ENCODE measurements at regions not wholly inside any gene's neighbourhood (a gene's known extent, or its start where the extent isn't known, plus 50 kb on each side); places are given as distances from the start of the nearest gene placed in this dataset.

- DNase-seq (ENCODE audit: low read depth in 1 of 2, low spot score in 2 of 2) (no peak), FAIRE-seq (no peak)
- Histone ChIP-seq H4K5ac (ENCODE audit: insufficient read length, low read depth, low read length) (no peak overlapping the region), H3K4me2 (ENCODE audit: insufficient read depth in 1 of 2, low read depth in 2 of 2, low read length in 2 of 2) (no peak overlapping the region), H2BK20ac (ENCODE audit: low read length) (no peak overlapping the region), H3K56ac (replicated peaks; ENCODE audit: insufficient read length, low read depth, low read length) (no peak overlapping the region), H3K23ac (ENCODE audit: insufficient read length) (no peak overlapping the region), H4K91ac (replicated peaks; ENCODE audit: insufficient read length, low read length) (no peak overlapping the region), H4K8ac (ENCODE audit: extremely low read depth, insufficient read depth, low read length) (no peak overlapping the region), H3K18ac (ENCODE audit: extremely low read depth, low read length) (no peak overlapping the region), H2AFZ (ENCODE audit: low read length) (no peak overlapping the region), H3K36me3 (ENCODE audit: control insufficient read depth in 2 of 4, insufficient read depth in 4 of 4, low read length in 3 of 4) (no peaks in the 10 kb centered on the region), H3K9me3 (ENCODE audit: insufficient read depth in 2 of 2, low read depth in 1 of 2, low read length in 1 of 2) (no peaks in the 10 kb centered on the region), H2BK12ac (ENCODE audit: low read depth, low read length) (no peak overlapping the region), H2BK15ac (ENCODE audit: low read length) (no peak overlapping the region), H3K9ac (replicated peaks in 1 of 4; ENCODE audit: extremely low read depth in 1 of 4, low read depth in 3 of 4, low read length in 3 of 4) (no peak overlapping the region), H3K4ac (replicated peaks; ENCODE audit: insufficient read length, low read depth, low read length) (no peak overlapping the region), H3K27me3 (replicated peaks in 1 of 4; ENCODE audit: control insufficient read depth in 3 of 4, extremely low read depth in 1 of 4, insufficient read depth in 3 of 4, low read length in 3 of 4) (no peaks in the 10 kb centered on the region), H3K23me2 (ENCODE audit: low read depth, low read length) (no peaks in the 10 kb centered on the region), H3K79me1 (ENCODE audit: low read depth, low read length) (no peaks in the 10 kb centered on the region), H2BK5ac (ENCODE audit: low read depth, low read length) (no peak overlapping the region), H3K4me3 (ENCODE audit: extremely low read depth in 1 of 4, insufficient read depth in 2 of 4, low read depth in 3 of 4, low read length in 4 of 4) (no peak overlapping the region), H2AK5ac (ENCODE audit: low read depth, low read length) (no peak overlapping the region), H3K79me2 (ENCODE audit: control insufficient read depth in 1 of 2, insufficient read depth in 2 of 2, low read length in 2 of 2) (no peaks in the 10 kb centered on the region), H3K14ac (ENCODE audit: insufficient read length) (no peak overlapping the region), H2BK120ac (replicated peaks; ENCODE audit: low read depth, low read length) (no peak overlapping the region), H3K27ac (ENCODE audit: low read depth, low read length) (no peak overlapping the region), H3K4me1 (replicated peaks in 1 of 4; ENCODE audit: control insufficient read depth in 3 of 4, insufficient read depth in 4 of 4, low read length in 3 of 4) (no peaks in the 10 kb centered on the region), H4K20me1 (replicated peaks in 1 of 2; ENCODE audit: control insufficient read depth in 1 of 2, insufficient read depth in 2 of 2, low read length in 2 of 2) (no peaks in the 10 kb centered on the region)
- POLR2A ChIA-PET (ENCODE audit: partially characterized antibody) = no interaction called here
- CTCF ChIA-PET (ENCODE audit: partially characterized antibody) = no interaction called here
- TF ChIP-seq BACH1 (IDR thresholded peaks at IDR 0.05; ENCODE audit: low read length) = no peak
- TF ChIP-seq SIN3A (conservative IDR thresholded peaks at IDR 0.05 in 1 of 2, IDR thresholded peaks at IDR 0.05 in 1 of 2; ENCODE audit: low read depth in 1 of 2, low read length in 2 of 2) = no peak
- no peak for TF ChIP-seq USF2 (IDR thresholded peaks at IDR 0.05; ENCODE audit: low read length)
- TF ChIP-seq ATF3 (IDR thresholded peaks at IDR 0.05; ENCODE audit: insufficient read depth, low read depth, low read length) = no peak
- no peak for TF ChIP-seq MAFK (IDR thresholded peaks at IDR 0.05; ENCODE audit: low read depth, low read length)
- TF ChIP-seq BCL11A (IDR thresholded peaks at IDR 0.05; ENCODE audit: low read depth in 2 of 2, low read length in 2 of 2) = no peak
- TF ChIP-seq SP4 (IDR thresholded peaks at IDR 0.05; ENCODE audit: low read length) = no peak
- no peak for TF ChIP-seq SIX5 (IDR thresholded peaks at IDR 0.05; ENCODE audit: low read depth, low read length)
- no peak for TF ChIP-seq KDM5A (IDR thresholded peaks at IDR 0.05; ENCODE audit: low read length)
- no peak for TF ChIP-seq RNF2 (IDR thresholded peaks at IDR 0.05; ENCODE audit: borderline replicate concordance, low read depth, low read length, missing control alignments, poor library complexity, severe bottlenecking)
- no peak for TF ChIP-seq ASH2L (IDR thresholded peaks at IDR 0.05; ENCODE audit: low read length)
- TF ChIP-seq GTF2F1 (IDR thresholded peaks at IDR 0.05; ENCODE audit: borderline replicate concordance, low read depth, low read length) = no peak
- TF ChIP-seq RFX5 (IDR thresholded peaks at IDR 0.05; ENCODE audit: borderline replicate concordance, low read depth, low read length) = no peak
- no peak for TF ChIP-seq RBBP5 (IDR thresholded peaks at IDR 0.05; ENCODE audit: borderline replicate concordance, low read depth, low read length)
- TF ChIP-seq EGR1 (IDR thresholded peaks at IDR 0.05; ENCODE audit: borderline replicate concordance, low read depth, low read length) = no peak
Observed at GRCh38 chr6:81289229-81289628, 463.3 kb downstream of the TENT5A start.

Data from H1 (cell line).